Colonic mucosa (tissue), 4 donors: ENCODE measurements at regions not wholly inside any gene's neighbourhood (a gene's known extent, or its start where the extent isn't known, plus 50 kb on each side); places are given as distances from the start of the nearest gene placed in this dataset.

ENCODE experiments used
- DNase-seq: peaks from one replicate; pipeline ENCODE4 v3.0.0-alpha.2; 2020
- H3K27ac ChIP-seq: fragments of 200-600 bp; one replicate; pipeline ENCODE4 v1.8.0; 2021
- H3K27me3 ChIP-seq: fragments of 200-600 bp; one replicate; pipeline ENCODE4 v1.8.0; 2021
- H3K36me3 ChIP-seq: fragments of 200-600 bp; one replicate; pipeline ENCODE4 v1.8.0; 2021
- H3K4me1 ChIP-seq: fragments of 200-600 bp; one replicate; pipeline ENCODE4 v1.8.0; 2021; ENCODE audit warnings: mild to moderate bottlenecking
- H3K4me3 ChIP-seq: fragments of 200-600 bp; one replicate; pipeline ENCODE4 v1.8.0; 2021
- H3K9ac ChIP-seq, 2 donors: one replicate each; pipeline ENCODE4 v1.7.0; 2013; ENCODE audit warnings: control low read depth in 2 of 2, low read depth in 2 of 2, low read length in 2 of 2
- H3K9me3 ChIP-seq: fragments of 200-600 bp; one replicate; pipeline ENCODE4 v1.8.0; 2021
- intact Hi-C: fragments of 100-400 bp; cut with DNase I; formaldehyde crosslinking; loops from one replicate; pipeline ENCODE4 v1.14.1; 2022
- TF ChIP-seq, protein P1 (sequence below): fragments of 200-600 bp; IDR thresholded peaks from one replicate; pipeline ENCODE4 v1.8.0; 2022; ENCODE audit warnings: antibody characterized with exemption, mild to moderate bottlenecking
- donor health status: healthy.
- donor health status: DM: no; HTN: no; CAD: no.
- donor health status: DM: no; HTN: no; CAD: no.

DNA sequence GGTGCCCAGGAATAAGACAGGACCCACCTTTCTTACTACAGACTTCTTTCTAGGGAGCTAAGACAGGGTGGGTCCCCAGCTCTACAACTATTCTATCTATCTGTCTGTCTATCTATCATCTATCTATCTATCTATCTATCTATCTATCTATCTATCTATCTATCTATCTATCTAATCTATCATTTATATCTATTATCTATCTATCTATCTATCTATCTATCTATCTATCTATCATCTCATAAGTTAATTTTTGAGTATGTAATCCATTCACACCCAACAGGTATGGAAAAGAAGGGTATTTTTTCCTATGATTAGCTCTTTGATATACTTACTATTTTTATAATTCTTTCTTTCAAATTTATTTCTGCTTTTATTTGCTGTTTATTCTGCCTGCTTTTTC, 55.9 kb downstream of the BAMBI start:
- intact Hi-C loops = no loop called here
- Histone ChIP-seq H3K9ac (no peak overlapping the region), H3K27ac (no peak overlapping the region), H3K36me3 (no peaks in the 10 kb centered on the region), H3K27me3 (no peaks in the 10 kb centered on the region), H3K4me1 (no peaks in the 10 kb centered on the region), H3K4me3 (no peak overlapping the region), H3K9me3 (no peaks in the 10 kb centered on the region)
- DNase-seq = no peak
- TF ChIP-seq, protein P1, sequence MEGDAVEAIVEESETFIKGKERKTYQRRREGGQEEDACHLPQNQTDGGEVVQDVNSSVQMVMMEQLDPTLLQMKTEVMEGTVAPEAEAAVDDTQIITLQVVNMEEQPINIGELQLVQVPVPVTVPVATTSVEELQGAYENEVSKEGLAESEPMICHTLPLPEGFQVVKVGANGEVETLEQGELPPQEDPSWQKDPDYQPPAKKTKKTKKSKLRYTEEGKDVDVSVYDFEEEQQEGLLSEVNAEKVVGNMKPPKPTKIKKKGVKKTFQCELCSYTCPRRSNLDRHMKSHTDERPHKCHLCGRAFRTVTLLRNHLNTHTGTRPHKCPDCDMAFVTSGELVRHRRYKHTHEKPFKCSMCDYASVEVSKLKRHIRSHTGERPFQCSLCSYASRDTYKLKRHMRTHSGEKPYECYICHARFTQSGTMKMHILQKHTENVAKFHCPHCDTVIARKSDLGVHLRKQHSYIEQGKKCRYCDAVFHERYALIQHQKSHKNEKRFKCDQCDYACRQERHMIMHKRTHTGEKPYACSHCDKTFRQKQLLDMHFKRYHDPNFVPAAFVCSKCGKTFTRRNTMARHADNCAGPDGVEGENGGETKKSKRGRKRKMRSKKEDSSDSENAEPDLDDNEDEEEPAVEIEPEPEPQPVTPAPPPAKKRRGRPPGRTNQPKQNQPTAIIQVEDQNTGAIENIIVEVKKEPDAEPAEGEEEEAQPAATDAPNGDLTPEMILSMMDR = no peak

DNA sequence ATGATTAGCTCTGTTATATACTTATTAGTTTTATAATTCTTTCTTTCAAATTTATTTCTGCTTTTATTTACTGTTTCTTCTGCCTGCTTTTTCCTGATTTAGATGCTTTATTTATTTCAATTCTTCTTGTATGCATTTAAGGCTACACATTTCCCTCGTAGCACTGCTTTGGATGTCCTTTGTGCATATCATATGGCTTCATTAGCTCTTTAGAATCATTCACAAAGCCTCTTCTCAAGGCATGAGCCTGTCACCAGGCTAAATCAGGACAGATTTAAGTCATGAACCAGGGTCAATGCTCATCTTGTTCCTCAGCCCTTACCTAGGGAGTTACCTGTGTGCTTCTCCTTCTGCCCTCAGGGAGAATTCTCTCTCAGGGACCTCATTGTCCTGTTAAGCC, 56.3 kb downstream of the BAMBI start:
- H3K36me3 ChIP-seq = no peaks in the 10 kb centered on the region
- no peaks in the 10 kb centered on the region for H3K27me3 ChIP-seq
- intact Hi-C loops = no loop called here
- no peaks in the 10 kb centered on the region for H3K9me3 ChIP-seq
- no peaks in the 10 kb centered on the region for H3K4me1 ChIP-seq
- TF ChIP-seq, protein P1 = no peak
- no peak for DNase-seq
- no peak overlapping the region for H3K4me3 ChIP-seq
- H3K27ac ChIP-seq = no peak overlapping the region
- H3K9ac ChIP-seq = no peak overlapping the region

DNA sequence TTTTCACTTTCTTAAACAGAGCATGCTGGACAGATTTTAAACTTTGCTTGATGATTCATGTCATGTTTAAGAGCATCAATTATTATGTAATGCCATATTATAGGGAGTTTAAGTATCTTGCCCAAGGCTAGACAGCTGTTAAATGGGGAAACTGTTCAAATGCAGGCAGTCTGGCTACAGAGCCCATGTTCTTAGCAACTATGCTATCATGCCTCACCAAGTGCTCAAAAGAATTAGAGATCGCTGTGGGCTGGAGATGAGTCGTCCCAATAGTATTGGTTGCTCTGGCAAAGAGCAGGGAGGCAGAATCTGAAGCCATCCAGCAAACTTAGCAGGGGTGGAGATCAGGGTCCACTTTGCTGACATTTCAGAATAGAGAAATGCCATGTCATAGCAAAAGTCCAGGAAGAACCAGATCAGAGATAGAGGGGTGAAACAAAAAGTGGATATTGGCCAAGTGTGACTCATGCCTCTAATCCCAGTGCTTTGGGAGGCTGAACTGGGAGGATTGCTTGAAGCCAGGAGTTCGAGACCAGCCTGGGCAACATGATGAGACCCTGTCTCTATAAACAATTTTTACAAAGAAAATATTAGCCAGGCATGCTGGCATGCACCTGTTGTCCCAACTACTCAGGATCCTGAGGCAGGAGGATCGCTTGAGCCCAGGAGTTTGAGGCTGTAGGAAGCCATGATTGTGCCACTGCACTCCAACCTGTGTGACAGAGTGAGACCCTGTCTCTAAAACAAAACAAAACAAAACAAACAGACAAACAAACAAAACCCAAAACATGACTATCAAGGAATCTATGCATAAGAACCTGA, 57.8 kb downstream of the BAMBI start:
- H3K9me3 ChIP-seq = no peaks in the 10 kb centered on the region
- no peak for DNase-seq
- TF ChIP-seq, protein P1 = no peak
- H3K27ac ChIP-seq = no peak overlapping the region
- no peaks in the 10 kb centered on the region for H3K27me3 ChIP-seq
- intact Hi-C loops = no loop called here
- H3K9ac ChIP-seq = no peak overlapping the region
- no peak overlapping the region for H3K4me3 ChIP-seq
- no peaks in the 10 kb centered on the region for H3K36me3 ChIP-seq
- H3K4me1 ChIP-seq = no peaks in the 10 kb centered on the region

DNA sequence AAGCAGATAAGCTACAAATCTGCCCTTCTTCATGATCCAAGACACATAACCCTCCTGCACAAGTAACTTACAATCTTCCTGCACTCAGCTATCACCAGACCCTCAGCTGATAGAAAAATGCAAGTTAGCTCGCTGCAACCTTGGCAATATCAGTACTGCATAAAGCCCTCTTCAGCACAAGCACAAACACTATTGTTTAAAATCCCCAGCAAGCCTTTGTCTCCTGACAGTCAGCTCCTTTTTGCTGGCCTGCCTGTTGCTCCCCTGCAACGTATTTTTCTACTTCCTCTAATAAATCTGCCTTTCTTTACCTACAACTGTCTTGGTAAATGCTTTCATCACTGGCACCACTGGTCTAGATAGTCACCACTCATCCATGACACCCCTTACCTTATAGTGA, 59.8 kb downstream of the BAMBI start:
- H3K9ac ChIP-seq = no peak overlapping the region
- no peak for DNase-seq
- H3K9me3 ChIP-seq = no peaks in the 10 kb centered on the region
- H3K36me3 ChIP-seq = no peaks in the 10 kb centered on the region
- intact Hi-C loops = no loop called here
- no peaks in the 10 kb centered on the region for H3K4me1 ChIP-seq
- TF ChIP-seq, protein P1 = no peak
- no peak overlapping the region for H3K27ac ChIP-seq
- no peaks in the 10 kb centered on the region for H3K27me3 ChIP-seq
- no peak overlapping the region for H3K4me3 ChIP-seq

DNA sequence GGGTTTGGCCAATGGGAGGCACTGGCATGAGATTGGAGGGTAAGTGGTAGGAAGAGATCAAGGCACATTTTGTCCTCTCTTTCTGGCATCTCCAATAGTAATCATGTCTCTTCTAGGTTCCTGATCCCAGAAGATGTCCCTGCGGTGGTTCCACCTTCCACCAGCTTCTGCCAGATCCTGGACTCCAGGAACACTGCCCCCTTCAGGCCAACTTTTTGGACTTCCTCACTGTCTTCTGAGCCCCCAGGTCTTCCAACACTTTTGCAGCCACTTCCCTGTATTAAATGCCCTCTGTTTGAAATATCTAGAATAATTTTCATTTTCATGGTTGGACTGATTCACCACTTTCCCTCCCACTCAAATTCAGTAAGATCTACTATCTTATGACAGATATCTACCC, 60.9 kb downstream of the BAMBI start:
- no peak overlapping the region for H3K4me3 ChIP-seq
- no peaks in the 10 kb centered on the region for H3K9me3 ChIP-seq
- no peak overlapping the region for H3K9ac ChIP-seq
- H3K27me3 ChIP-seq = no peaks in the 10 kb centered on the region
- intact Hi-C loops = no loop called here
- H3K4me1 ChIP-seq = no peaks in the 10 kb centered on the region
- no peaks in the 10 kb centered on the region for H3K36me3 ChIP-seq
- DNase-seq = peak; percentile 21
- no peak overlapping the region for H3K27ac ChIP-seq
- TF ChIP-seq, protein P1 = no peak
